ENCODE measurements at regions not wholly inside any gene's neighbourhood (a gene's known extent, or its start where the extent isn't known, plus 50 kb on each side); places are given as distances from the start of the nearest gene placed in this dataset.

DNA sequence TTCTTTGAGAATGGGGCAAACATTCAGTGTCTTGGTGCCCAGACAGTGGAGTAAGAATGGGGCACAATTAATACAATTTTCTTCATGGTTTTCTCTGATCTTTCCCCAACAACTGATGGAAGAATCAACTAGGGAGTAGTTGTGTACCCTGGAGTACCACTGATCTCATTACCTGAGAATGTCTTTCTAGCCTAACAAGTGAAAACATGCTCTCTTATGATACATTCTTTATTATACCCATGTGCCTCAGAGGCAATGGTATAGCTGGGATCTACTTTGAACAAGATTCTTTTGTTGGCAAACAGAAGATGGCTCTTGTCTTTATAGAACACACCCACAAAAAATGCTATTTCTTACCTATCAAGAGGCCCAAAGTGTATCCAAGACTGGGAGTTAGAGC is 250.6 kb upstream of the CMC1 start:
- TF ChIP-seq, protein P1, sequence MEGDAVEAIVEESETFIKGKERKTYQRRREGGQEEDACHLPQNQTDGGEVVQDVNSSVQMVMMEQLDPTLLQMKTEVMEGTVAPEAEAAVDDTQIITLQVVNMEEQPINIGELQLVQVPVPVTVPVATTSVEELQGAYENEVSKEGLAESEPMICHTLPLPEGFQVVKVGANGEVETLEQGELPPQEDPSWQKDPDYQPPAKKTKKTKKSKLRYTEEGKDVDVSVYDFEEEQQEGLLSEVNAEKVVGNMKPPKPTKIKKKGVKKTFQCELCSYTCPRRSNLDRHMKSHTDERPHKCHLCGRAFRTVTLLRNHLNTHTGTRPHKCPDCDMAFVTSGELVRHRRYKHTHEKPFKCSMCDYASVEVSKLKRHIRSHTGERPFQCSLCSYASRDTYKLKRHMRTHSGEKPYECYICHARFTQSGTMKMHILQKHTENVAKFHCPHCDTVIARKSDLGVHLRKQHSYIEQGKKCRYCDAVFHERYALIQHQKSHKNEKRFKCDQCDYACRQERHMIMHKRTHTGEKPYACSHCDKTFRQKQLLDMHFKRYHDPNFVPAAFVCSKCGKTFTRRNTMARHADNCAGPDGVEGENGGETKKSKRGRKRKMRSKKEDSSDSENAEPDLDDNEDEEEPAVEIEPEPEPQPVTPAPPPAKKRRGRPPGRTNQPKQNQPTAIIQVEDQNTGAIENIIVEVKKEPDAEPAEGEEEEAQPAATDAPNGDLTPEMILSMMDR (IDR thresholded peaks at IDR 0.05; ENCODE audit: poor library complexity), result no peak
- no peak for TF ChIP-seq EZH2phosphoT487 (IDR thresholded peaks at IDR 0.05; ENCODE audit: low read depth, severe bottlenecking, unreplicated experiment)

Data from hepatocyte (in vitro differentiated cells).